ENCODE measurements at regions not wholly inside any gene's neighbourhood (a gene's known extent, or its start where the extent isn't known, plus 50 kb on each side); places are given as distances from the start of the nearest gene placed in this dataset.

- Mint-ChIP-seq H3K4me1 (ENCODE audit: unreplicated experiment) (no peaks in the 10 kb centered on the region), H3K27ac (no peak overlapping the region), H3K36me3 (no peaks in the 10 kb centered on the region), H3K4me3 (no peak overlapping the region), H3K9me3 (no peaks in the 10 kb centered on the region), H3K27me3 (no peaks in the 10 kb centered on the region)
- TF ChIP-seq CTCF (conservative IDR thresholded peaks at IDR 0.05), result no peak
- no peak for DNase-seq (ENCODE audit: extremely low spot score, unreplicated experiment)
Observed at GRCh38 chr13:67298297-67298696, 68.2 kb upstream of the PCDH9 start.

GRCh38 chr13:67296511-67296910 is 66.4 kb upstream of the PCDH9 start:
- Mint-ChIP-seq H3K4me3 (no peak overlapping the region), H3K27ac (no peak overlapping the region), H3K36me3 (no peaks in the 10 kb centered on the region), H3K9me3 (no peaks in the 10 kb centered on the region), H3K27me3 (no peaks in the 10 kb centered on the region), H3K4me1 (ENCODE audit: unreplicated experiment) (no peaks in the 10 kb centered on the region)
- TF ChIP-seq CTCF (conservative IDR thresholded peaks at IDR 0.05), result no peak
- DNase-seq (ENCODE audit: extremely low spot score, unreplicated experiment), result no peak

GRCh38 chr13:67292886-67293285 is 62.8 kb upstream of the PCDH9 start:
- H3K36me3 Mint-ChIP-seq, result no peaks in the 10 kb centered on the region
- no peak overlapping the region for H3K27ac Mint-ChIP-seq
- H3K9me3 Mint-ChIP-seq, result no peaks in the 10 kb centered on the region
- no peak for DNase-seq (ENCODE audit: extremely low spot score, unreplicated experiment)
- no peaks in the 10 kb centered on the region for H3K4me1 Mint-ChIP-seq (ENCODE audit: unreplicated experiment)
- TF ChIP-seq CTCF (conservative IDR thresholded peaks at IDR 0.05), result no peak
- H3K27me3 Mint-ChIP-seq, result no peaks in the 10 kb centered on the region
- no peak overlapping the region for H3K4me3 Mint-ChIP-seq

GRCh38 chr13:67285611-67286010 is 55.5 kb upstream of the PCDH9 start:
- DNase-seq (ENCODE audit: extremely low spot score, unreplicated experiment), result no peak
- Mint-ChIP-seq H3K36me3 (no peaks in the 10 kb centered on the region), H3K4me3 (no peak overlapping the region), H3K27me3 (no peaks in the 10 kb centered on the region), H3K4me1 (ENCODE audit: unreplicated experiment) (no peaks in the 10 kb centered on the region), H3K9me3 (no peaks in the 10 kb centered on the region), H3K27ac (no peak overlapping the region)
- no peak for TF ChIP-seq CTCF (conservative IDR thresholded peaks at IDR 0.05)

GRCh38 chr13:67283637-67284036 is 53.5 kb upstream of the PCDH9 start:
- H3K27me3 Mint-ChIP-seq, result no peaks in the 10 kb centered on the region
- H3K4me3 Mint-ChIP-seq, result no peak overlapping the region
- no peak for DNase-seq (ENCODE audit: extremely low spot score, unreplicated experiment)
- no peak for TF ChIP-seq CTCF (conservative IDR thresholded peaks at IDR 0.05)
- H3K27ac Mint-ChIP-seq, result no peak overlapping the region
- no peaks in the 10 kb centered on the region for H3K36me3 Mint-ChIP-seq
- no peaks in the 10 kb centered on the region for H3K9me3 Mint-ChIP-seq
- H3K4me1 Mint-ChIP-seq (ENCODE audit: unreplicated experiment), result no peaks in the 10 kb centered on the region

GRCh38 chr13:67281466-67281865 is 51.3 kb upstream of the PCDH9 start:
- Mint-ChIP-seq H3K27ac (no peak overlapping the region), H3K9me3 (no peaks in the 10 kb centered on the region), H3K36me3 (no peaks in the 10 kb centered on the region), H3K27me3 (no peaks in the 10 kb centered on the region), H3K4me3 (no peak overlapping the region), H3K4me1 (ENCODE audit: unreplicated experiment) (no peaks in the 10 kb centered on the region)
- no peak for DNase-seq (ENCODE audit: extremely low spot score, unreplicated experiment)
- no peak for TF ChIP-seq CTCF (conservative IDR thresholded peaks at IDR 0.05)
